ENCODE measurements at regions not wholly inside any gene's neighbourhood (a gene's known extent, or its start where the extent isn't known, plus 50 kb on each side); places are given as distances from the start of the nearest gene placed in this dataset.

GRCh38 chr4:32574803-32575202 lies 1854.6 kb downstream of the PCDH7 start:
- TF ChIP-seq POLR2A (IDR thresholded peaks at IDR 0.05): no peak
- no peak for TF ChIP-seq CTCF (IDR thresholded peaks at IDR 0.05)
